Inferior parietal cortex (tissue), 1 donor: ENCODE measurements at regions not wholly inside any gene's neighbourhood (a gene's known extent, or its start where the extent isn't known, plus 50 kb on each side); places are given as distances from the start of the nearest gene placed in this dataset.
"Not testable (repeated sequence)": the region's sequence is repeated elsewhere in the genome, so short reads cannot be mapped to it uniquely, and the experiment has no call there.

ENCODE experiments used
- DNase-seq: peaks from one replicate; pipeline ENCODE4 v3.0.0-alpha.2; 2016; ENCODE audit errors: extremely low spot score

DNA sequence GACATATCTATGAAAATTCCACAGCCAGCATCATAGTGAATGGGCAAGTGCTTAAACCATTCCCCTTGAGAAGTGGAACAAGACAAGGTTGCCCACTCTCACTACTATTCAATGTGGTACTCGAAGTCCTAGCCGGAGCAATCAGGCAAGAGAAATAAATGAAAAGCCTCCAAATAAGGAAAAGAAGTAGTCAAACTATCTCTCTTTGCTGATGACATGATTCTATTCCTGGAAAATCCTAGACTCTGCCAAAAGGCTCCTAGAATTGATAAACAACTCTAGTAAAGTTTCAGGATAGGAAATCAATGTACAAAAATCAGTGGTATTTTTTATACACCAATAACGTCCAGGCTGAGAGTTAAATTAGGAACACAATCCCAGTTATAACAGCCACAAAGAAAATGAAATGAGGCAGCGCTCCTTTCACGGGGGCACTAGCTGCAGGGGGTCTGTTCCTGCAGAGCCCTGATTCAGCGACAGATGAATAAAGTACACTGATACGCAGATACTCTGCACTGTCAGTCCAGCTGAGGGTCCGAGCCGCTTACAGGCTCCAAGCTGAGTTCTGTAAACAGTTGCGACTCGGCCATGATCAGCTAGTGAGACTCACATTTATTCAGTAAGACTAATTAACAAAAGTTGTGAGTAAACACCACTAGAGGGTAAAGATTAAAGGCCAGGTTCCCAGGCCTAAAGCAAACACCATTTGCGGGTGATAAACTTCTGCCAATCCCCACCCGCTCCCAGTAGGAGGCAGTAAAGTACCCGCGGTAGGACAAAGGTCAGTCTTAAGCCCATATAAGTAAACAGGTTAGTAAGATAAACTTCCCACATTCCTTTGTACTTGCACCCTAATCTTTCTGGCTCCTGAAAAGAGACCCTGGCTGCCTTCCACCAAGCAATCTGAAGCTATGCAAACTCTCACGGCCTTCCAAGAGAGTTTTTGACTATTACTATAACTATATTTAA lies 290.6 kb upstream of the GRID2 start:
- DNase-seq, result no peak

DNA sequence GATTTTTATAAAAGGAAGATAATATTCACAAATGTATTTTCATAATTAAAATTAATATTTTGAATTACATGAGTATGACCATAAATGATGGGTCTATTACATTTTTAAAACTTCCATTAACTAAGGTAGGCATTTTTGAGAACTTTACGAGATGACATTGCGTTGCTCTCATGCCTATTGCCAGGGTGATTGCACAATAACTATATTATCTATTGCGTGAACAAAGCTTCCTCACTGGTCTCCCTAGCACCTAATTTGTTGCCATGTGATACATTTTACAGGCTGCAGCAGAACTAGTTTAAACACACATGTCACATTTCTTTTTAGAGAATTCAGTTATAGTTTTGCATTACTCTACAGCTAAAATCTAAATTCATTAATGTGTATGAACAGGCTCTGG lies 289.7 kb upstream of the GRID2 start:
- no peak for DNase-seq

DNA sequence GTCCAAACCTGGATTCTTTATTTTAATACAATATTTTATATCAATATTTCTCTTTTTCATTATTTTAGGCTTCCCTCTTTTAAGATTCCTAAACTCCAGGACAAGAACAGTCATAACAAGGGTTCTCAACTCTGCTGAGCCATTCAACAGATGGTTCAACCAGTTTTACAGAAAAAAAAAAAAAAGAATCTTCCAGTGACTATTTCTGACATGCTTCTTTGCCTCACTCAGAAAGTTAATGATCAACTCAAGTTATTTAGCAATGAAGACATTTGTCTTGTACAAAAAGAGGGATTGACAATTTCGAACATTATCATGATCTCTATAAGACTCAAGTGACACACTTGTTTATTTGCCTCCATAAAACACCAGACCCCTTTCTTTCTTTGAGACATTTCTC lies 282.6 kb upstream of the GRID2 start:
- DNase-seq, result no peak

DNA sequence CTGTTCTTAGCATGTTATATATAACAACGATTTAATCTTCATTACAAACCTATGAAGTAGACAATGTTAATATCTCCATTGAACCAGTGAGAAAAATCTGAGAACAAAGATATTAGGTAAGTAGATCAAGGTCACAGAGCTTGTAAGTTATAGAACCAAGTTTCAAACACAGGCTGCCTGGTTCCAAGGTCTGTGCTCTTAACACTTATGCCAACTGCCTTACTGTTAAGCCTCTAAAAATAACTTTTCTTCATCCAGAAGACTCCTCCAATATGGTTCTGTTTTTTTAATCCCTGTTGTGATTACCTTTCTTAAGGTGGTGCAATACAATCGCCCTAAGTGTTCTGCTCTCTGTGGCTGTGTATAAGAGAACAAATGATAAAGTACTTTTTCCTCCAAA lies 282.0 kb upstream of the GRID2 start:
- DNase-seq, result no peak

DNA sequence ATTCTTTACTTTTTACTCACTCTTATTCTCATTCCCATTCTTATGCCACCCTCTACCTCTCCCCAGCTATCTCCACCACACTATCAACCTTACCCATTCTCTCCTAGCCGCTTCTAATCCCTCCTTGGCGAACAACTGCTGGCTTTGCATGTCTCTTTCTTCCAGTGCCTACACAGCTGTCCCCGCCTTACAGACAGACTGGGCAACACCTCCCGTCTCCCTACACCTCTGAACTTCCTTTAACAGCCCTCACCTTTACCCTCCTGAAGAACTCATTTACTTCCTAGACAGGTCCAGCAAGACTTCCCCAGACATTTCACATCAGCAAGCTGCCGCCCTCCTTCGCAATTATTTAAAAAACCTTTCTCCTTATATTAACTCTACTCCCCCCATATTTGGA lies 274.9 kb upstream of the GRID2 start:
- not testable (repeated sequence) for DNase-seq

DNA sequence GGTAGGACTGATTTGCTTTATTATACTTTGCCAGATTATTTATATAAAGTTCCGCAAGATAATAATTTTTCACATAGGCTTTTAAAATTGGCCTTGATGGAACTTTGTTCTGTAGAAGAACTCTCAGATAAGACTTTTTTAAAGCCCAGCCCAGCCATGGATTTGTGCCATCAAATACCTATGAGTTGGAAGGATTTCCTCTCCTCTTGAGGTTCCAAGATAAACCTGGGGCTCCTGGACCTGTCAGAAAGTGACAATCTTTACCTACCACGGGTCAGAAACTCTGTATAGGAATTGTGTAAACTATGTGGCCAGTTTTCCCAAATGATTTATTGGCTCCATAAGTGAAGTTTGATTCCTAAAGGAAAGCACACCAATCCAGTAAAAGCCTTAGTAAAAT lies 271.9 kb upstream of the GRID2 start:
- DNase-seq, result no peak

DNA sequence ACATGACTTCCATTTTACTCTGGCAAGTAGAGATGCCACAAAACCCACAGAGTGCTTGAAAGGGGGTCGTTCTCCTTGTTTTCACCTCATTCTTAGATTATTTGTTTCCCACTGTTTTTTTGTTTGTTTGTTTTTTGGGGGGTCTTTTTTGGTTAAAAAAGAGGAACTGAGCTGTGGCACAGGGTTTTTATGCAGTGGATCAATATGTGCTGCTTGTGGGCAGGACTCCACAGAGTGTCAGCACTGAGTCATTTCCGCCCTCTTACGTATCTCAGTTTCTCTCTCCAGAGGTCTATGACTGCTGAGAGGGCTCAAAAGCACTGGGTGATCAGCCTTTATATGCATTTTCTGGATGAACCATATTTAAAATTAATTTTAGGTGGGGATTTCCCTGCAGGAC lies 268.1 kb upstream of the GRID2 start:
- no peak for DNase-seq

DNA sequence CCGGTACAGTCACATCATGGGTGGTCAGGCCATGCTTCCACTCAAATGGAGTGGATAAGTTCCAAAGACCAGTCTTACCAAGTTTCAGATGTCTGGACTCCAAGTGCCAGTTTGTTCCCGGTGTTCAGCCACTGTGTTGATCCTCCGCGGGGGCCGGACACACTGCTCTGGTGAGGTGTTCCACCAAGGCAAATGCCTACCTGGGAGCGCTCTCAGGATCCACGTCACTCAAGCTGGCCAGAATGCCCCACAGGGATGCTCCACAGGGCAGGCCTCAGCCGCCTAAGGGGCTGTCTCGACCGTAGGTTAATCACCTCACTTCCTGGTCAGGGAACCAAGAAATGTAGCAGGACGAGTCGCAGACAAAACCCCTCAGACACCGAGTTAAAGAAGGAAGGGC lies 258.0 kb upstream of the GRID2 start:
- DNase-seq, result no peak

DNA sequence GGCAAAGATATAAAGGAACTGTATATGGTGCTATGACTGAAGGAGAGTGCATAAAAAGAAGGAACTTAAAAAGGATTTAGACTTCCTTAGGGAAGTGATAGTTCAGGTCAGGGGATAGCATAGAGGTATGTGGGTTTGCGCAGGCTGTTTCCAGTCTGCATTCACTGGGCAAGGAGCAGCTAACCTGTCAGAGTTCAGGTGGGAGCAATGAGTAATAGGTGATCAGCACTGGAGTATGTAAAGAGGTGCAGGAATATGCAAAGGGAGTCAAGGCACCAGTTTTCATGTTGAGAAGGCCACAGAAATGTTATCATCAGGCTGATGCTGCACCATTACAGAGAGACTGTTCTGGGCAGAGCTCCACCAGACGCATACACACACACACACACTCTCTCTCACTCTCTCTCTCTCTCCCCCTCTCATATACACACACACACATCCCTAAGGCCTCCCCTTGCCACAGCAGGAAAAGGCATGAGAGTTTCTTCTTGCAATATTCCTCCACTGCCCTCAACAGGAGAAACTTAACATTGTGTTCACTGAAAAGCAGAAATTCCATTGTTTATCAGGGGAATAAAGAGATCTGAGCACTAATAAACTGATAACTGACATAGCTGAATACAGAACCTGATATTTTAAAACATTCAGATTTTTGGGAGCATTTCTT lies 256.4 kb upstream of the GRID2 start:
- no peak for DNase-seq

DNA sequence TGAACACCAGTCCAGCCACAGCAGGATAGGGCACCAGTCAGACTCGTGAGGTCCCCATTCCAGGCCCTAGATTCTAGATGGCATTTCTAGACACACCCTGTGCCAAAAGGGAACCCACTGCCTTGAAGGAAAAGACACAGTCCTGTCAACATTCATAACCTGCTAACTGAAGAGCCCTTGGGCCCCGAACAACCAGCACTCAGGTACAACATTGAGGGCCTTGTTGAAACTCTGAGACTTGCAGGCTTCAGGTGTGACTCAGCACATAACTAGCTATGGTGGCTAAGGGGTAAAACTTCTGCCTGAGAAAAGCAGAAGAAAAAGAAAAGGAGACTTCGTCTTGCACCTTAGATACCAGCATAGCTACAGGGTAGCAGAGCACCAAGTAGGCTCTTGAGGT lies 252.9 kb upstream of the GRID2 start:
- no peak for DNase-seq

DNA sequence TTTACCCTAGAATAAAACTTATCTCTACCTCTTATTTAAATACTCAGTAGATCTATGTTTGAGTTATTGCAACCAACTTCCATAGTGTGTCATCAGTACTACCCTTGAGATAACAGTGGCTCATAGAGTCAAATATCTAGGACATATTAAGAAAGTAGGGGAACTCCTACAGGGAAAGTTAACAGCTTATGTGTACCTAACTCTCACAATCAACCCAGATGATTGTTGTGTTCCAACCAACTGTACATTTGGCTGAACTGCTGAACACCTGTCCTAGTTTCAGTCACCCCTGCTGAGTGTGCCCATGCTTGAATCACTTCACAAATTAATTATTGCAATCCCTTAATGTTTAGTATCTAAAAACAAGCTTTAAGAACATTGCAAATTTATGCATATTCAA lies 244.2 kb upstream of the GRID2 start:
- no peak for DNase-seq

DNA sequence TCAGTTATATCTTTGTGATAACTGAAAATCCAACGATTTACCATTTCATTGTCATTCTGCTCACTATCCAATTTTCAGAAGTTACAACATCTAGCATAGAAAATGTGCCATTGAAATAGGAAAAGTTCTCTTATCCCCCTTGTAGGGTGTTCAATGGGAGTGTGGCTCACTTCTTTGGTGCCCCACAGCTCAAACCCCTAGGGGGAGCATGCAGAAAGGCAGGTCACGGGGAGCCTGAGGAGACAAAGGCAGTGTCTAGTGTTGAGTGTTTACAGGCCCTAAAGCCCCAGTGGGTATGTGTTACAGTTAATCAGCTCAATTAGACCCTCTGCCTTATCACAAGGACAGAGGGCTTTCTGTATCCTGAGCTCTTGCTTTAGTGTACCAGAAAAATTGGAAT lies 243.4 kb upstream of the GRID2 start:
- no peak for DNase-seq

DNA sequence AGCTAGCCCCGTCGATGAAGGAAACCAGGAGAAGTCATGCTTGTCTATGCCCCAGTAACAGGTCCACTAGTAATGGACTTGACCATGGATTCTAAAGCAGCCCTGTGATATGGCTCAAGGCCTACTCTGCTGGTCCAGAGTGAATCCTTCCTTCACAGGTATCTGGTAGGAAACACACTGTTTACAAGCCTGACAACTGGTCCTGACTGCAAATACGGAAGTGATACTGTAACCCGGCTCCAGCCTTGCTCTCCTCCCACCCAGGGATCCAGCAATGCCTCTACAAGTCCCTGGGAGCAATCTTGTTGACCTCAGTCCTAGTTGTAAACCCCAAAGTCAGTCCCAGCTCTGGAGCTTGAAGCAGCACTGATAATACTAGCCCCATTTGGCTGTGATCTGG lies 239.2 kb upstream of the GRID2 start:
- DNase-seq, result no peak

DNA sequence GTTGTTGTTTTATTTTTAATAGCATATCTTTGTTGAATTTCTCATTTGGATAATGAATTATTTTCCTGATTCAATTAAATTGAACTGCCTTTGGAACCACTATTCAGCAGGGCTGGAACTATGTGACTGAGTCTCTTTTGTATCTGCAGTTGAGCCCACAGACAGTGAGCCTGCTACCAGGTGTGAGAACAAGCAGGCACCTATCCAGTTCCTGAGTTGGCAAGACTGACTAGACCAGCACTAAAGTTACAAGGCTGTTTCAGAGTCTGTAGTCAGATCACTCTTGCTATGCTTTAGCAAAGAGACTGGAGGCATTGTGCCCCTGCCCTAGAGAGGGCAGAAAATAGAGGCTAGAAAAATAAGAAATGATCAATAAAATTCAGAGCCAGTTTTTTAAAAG lies 237.3 kb upstream of the GRID2 start:
- DNase-seq, result no peak

DNA sequence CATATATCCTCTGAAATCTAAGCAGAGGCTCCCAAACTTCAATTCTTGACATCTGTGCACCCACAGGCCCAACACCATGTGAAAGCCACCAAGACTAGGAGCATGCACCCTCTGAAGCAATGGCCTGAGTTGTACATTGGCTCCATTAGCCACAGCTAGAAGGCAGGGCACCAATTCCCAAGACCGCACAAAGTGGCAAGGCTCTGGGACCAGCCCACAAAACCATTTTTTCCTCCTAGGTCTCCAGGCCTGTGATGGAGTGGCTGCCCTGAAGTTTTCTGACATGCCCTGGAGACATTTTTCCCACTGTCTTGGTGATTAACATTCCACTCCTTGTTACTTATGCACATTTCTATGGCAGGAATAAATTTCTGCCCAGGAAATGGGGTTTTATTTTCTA lies 232.2 kb upstream of the GRID2 start:
- no peak for DNase-seq

DNA sequence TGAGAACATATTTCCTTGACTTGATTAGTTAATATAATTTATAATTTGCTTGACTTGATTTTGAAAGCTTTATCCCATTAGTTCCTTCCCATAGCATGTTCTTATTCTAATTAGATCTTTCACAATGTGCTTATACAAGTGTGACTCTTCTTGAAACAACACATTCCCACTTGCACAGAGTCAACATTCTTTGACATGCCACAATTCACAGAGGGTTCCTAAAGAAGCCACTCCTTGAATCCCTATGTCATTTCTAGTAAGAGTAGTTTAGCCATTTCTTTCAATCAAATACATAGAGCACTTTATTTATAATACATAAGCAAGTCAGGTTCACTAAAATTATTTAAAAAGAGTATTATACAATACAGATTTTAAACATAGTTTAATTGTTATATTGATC lies 228.9 kb upstream of the GRID2 start:
- DNase-seq, result no peak

DNA sequence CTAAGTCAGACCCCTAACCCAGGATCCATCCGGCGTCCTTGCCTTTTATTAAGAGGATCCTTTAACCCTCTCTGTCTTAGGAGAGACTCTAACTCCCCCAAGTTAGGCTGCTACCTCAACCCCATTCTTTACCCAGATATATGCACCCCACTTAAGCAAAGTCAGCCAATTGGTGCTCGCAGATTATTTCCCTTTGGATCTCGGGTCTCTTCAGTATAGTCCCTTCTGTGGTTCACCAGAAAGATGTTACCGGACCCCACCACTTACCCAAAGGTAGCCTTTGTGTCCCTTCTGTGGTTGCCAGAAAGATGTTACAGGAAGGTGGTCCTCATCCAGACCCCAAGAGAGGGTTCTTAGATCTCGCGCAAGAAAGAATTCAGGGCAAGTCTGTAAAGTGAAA lies 212.9 kb upstream of the GRID2 start:
- DNase-seq, result no peak

DNA sequence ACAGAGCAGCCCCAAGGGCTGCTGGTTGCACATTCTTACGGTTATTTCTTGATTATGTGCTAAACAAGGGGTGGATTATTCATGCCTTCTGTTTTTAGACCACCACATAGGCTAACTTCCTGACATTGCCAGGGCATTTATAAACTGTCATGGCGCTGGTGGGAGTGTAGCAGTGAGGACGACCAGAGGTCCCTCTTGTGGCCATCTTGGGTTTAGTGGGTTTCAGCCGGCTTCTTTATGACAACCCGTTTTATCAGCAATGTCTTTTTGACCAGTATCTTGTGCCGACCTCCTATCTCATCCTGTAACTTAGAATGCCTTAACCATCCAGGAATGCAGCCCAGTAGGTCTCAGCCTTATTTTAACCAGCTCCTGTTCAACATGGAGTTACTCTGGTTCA lies 212.4 kb upstream of the GRID2 start:
- DNase-seq, result no peak

DNA sequence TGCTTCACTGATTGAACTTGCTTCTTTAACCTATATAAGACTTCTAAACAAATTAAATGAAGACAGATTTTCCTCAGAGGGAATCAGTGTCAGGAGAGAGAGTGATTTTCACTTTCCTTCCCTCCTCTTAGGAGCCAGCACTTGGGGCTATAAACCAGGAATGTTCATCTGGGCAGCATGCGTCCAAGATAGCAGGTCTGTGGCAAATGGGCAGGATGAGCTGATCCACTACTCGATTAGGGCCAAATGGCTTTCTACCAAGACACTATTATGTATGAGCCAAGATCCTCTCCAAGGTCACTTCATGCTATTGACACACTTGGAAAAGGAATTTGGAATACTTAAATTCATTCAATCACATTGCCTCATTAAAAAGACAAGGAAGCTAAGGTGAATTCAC lies 203.9 kb upstream of the GRID2 start:
- DNase-seq, result no peak

DNA sequence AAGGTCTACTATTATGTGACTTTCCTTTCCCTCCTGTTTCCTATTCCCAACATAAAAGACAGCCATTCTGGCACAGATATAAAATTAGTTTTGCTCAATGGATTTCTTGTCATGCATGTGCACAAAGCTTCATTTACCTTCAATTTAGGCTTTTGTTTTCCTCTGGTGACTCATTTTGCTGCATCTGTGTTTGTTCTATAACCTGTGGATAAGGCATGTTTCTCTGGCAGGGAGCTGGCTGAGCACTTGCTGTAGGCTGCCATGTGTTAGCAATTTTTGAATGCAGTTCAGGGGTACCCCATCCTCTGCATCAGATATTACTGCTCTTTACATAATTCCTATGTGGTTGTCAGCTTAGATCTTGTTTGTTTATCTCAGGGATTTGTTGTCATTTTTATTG lies 202.8 kb upstream of the GRID2 start:
- no peak for DNase-seq

DNA sequence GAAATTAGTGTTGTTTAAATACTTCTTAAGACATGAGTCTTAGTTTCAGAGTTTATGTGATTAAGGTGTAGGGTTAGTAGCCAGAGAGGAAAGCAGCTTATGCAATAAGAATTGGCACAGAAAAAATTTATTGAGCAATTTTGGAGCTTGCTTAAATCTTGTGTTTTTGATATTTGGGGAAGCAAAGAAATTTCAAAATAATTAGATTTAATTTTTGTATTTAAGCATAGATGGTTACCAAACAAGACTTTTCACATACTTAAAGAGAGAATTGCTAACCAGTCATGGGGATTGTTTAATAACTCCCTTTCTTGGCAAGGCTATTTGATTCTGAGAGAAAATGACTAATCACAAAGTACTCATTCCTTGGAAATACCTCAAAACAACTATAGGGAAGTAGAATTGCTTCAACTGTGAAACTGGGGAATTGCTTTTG lies 202.0 kb upstream of the GRID2 start:
- DNase-seq, result no peak

DNA sequence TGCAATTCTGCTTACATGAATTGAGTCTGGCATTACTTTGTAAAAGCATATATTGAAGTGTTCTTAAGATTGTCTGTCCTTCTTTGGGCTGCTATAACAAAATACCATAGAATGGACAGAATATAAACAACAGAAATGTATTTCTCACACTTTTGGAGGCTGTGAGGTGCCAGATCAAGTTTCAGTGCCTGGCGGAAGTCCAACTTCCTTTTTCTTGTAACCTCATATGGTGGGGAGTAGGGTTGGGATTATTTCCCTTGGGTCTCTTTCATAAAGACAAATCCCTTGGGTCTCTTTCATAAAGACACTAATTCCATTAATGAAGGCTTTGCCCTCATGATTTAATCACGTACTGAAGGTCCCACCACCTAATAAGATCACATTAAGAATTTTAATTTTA lies 199.3 kb upstream of the GRID2 start:
- DNase-seq, result no peak

DNA sequence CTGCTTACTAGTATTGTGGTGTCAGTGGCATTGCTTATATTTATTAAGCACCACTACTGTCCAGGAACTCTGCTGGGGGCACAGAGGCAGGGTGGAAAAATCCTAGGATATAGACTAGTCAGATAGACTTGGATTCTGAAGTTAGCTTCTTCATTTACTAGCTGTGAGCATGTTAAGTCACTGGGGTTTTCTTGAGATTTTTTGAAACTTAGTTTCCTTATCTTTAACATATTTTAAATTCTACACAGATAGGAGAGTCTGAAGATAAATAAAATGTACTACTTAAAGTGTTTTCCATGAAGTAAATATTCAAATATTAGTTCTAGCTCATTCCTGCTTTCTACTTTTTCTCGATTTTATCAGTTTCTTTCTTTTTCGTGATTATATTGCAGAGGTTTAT lies 196.9 kb upstream of the GRID2 start:
- no peak for DNase-seq
